ENCODE measurements at regions not wholly inside any gene's neighbourhood (a gene's known extent, or its start where the extent isn't known, plus 50 kb on each side); places are given as distances from the start of the nearest gene placed in this dataset.

DNA sequence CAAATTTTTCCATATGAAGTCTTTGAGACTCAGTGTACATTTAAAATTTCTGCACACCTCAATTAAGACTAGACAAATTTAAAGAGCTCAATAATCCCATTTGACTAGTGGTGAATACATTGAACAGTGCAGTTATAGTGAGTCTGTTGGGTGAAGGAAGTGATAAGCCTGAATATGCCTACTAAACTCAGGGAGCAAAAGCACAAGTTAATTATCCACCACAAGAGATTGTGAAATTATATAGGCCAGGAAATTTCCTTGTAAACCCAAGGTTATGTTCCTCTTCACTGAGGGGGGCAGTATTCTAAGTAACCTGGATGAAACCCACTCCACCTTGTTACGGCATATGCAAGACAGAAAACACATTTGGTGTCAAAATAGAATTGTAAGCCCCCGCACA lies 612.9 kb upstream of the DAB2 start:
- ATAC-seq, result no peak
- no peak for DNase-seq

DNA sequence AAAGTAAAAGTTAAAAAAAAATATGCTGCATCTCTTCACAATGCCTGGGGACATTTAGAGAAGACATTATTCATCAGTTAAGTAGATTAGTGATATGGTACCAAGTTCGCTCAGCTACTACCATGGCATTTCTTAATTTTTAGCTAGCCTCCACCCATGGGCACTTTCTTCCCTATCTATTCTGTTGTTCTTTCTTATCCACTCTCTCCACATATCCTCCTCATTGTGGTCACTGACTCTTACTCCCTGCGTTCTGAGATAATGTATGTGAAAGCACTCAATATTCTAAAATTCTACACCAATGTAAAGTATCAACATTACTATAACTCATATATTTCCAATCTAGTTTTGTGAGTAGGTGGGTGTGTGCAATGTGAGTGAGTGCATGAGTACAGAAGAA lies 609.7 kb upstream of the DAB2 start:
- DNase-seq, result no peak

DNA sequence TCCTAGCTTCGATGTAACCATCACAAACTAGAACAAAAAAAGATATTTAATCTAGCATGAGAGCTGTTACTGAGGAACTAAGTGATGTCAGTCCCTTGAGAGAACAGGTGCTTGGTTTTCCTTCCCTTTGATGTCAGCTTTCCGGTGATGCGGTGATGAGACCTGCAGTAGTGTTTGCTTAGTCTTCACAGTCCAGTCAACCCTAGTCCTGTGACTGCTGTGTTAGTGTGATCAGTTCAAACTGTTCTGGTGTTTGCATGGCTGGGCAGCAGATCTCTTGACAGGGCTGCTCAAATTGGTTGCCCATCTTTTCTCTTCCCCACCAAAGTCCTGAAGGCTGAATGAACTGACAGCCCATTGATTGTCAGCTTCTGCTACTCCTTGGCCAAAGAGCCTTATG lies 608.6 kb upstream of the DAB2 start:
- DNase-seq (peak; percentile 7), ATAC-seq (peak; percentile 55)

More for the DNA sequence above, 609.7 kb upstream of the DAB2 start:
- ATAC-seq, result no peak

DNA sequence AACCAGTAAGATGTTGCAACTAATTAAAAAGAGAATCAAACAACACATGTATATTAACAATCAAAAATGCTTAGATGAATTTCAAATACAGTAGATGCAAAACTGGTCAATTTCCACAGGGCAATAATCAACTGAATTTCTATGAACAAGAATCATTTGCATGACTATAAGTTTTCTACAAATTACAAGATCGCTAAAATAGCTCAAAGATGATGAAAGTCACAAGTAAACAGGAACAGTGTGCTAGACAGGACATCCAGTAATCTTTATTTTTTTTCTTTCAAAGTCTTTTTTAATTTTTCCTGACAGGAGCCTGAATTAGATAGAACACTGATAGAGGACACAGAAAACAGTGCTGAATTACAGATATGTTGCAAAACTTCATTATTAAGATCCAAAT lies 608.2 kb upstream of the DAB2 start:
- DNase-seq, result no peak
- no peak for ATAC-seq

DNA sequence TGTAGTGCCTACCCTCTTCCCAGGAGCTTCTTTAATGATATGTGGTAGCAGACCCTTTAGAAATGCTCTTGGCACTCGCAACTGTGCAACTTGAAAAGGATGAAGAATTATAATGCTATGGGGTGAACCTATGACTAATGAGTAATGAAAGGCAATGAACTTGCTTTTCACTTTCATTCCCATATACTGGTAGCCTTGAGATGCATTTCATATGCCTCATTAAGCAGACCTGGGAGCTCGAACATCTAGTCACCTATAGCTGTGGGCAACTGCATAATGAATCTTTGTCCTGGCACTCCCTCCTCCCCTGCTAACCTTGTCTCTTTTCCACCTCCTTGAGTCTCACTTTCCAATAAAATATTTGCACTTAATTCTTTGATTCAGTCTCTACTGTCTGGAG lies 605.9 kb upstream of the DAB2 start:
- no peak for ATAC-seq
- DNase-seq, result no peak

DNA sequence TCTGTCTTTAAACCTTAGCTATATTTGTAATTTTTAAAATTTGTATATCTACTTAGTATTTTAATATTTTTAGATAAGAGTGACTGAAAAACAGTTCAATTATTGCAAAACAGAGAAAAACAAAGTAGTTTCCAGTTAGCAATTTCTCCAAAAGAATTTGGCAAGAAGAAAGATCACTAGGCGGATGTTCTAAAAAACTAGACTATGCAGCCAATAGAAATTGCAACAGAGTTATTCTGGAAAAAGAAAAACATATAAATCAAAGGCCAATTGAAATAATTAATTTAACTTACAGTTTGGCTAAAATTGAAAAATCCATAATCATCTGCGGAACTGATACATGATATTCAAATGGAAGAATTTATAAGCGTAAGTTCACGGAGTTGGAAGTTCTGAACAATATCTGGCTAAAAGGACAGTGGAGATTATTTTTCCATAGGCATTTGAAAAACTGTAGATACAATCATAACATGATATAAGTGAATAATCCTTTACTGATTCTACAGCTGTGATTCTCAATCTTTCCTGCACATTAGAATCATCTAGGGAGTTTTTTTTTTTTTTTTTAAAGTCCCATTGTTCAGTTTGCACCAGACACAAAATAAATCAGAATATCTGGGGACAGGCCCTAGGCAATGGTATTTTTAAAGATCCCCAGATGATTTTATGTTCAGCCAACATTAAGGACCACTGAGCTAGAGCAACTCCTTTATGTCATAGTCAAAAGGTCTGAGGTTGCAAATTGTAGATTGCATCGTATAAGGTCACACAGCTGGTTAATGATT lies 605.1 kb upstream of the DAB2 start:
- DNase-seq, result no peak

DNA sequence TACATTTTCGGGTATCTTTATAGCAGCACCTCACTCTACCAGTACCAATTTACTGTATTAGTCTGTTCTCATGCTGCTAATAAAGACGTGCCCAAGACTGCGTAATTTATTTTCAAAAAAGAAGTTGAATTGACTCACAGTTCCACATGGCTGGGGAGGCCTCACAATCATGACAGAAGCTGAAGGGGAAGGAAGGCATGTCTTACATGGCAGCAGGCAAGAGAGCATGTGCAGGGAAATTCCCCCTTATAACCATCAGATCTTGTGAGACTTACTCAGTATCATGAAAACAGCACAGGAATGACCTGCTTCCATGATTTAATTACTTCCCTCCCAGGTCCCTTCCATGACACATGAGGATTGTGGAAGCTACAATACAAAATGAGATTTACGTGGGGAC lies 602.6 kb upstream of the DAB2 start:
- ATAC-seq, result no peak
- no peak for DNase-seq

More for the DNA sequence above, 605.1 kb upstream of the DAB2 start:
- no peak for ATAC-seq

DNA sequence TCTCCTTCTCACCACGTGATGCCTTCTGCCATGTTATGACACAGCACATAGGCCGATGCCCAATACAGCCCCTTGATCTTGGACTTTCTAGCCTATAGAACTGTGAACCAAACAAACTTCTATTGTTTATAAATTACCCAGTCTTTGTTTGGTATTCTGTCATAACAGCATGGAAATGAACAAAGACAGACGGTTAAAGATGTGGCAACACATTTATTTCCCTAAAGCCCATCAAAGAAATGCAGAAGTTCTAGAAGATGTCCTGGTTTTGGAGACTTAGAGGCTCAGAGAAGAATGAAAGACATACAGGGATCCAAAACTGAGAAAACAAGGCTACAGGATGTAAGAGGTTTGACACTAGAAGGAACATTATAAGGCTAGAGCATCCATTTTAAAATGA lies 600.8 kb upstream of the DAB2 start:
- ATAC-seq, result no peak
- no peak for DNase-seq

DNA sequence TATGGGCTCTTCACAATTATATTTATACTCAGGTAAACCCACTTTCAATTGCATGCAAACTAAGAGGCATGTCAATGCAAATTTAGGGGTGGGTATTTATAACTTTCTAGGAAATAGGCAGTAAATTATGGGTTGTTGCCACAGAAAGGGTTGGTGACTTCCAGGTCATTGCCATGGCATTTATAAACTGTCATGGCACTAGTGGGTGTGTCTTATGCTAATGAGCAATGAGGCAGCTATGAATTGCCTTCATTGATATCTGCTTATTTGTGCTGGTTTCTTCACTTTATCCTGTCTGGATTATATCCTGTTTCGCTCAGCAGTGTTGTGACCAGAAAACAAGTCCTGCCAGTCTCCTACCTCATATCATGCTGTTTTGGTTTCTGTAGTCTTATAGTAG lies 597.3 kb upstream of the DAB2 start:
- ATAC-seq, result no peak
- DNase-seq, result no peak

DNA sequence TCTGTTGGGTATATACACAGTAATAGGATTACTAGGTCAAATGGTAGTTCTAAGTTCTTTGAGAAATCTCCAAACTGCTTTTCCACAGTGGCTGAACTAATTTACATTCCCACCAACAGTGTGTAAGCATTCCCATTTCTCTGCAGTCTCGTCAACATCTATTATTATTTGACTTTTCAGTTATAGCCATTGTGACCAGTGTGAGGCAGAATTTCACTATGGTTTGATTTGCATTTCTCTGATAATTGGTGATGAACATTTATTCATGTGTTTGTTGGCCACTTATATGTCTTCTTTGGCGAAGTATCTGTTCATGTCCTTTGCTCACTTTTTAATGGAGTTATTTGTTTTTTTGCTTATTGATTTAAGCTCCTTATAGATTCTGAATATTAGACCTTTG lies 596.2 kb upstream of the DAB2 start:
- DNase-seq, result no peak
- ATAC-seq, result no peak

DNA sequence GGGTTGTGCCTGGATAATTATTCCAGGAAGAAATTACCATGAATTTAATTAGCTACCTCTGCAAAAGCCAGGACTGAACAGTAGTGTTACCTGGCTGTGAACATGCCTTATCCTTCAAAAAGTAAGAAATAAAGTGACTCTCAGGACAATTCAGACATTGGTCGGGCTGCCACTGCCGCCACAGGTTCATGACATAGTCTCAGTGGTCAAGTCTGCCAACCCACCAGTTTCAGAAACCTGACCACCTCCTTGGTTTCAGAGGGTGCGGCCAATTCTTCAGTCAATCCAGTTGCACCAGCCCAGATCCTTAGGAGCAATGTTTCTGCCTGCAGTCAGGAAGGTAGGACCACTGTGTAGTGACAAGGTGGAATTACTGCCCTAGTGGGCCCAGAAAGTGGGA lies 593.1 kb upstream of the DAB2 start:
- ATAC-seq, result no peak
- DNase-seq, result no peak

DNA sequence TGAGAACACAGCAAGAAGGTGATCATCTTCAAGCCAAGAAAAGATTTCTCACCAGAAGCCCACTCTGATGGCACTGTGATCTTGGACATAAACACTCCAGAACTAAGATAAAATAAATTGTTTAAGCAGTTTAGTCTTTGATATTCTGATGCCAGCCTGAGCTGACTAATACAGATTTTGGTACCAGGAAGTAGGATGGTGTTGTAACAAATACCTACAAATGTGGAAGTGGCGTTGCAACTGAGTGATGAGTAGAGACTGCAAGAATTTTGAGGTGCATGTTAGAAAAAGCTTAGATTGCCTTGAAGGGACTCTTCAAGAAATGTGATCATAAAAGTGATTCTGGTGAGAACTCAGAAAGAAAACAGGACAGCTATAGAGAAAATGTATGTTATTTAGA lies 592.4 kb upstream of the DAB2 start:
- DNase-seq (no peak), ATAC-seq (no peak)

DNA sequence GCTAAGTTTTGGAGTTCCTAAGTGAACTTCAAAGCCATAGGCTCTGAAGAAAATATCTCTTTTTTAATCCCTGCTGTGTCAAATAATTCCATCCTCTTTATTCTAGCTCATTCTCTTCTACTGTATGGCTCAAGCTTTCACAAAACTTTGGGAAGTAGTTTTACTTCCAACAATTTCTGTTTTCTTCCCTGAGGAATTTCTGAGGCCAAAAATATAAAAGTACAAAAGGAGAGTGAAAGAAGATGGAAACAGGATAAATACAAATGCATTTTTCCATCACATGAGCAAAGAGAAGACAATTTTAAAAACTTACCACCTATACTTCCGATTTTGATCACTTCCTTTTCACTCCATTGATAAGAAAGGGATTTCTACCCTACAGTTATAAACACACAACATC lies 585.7 kb upstream of the DAB2 start:
- DNase-seq (no peak), ATAC-seq (no peak)

DNA sequence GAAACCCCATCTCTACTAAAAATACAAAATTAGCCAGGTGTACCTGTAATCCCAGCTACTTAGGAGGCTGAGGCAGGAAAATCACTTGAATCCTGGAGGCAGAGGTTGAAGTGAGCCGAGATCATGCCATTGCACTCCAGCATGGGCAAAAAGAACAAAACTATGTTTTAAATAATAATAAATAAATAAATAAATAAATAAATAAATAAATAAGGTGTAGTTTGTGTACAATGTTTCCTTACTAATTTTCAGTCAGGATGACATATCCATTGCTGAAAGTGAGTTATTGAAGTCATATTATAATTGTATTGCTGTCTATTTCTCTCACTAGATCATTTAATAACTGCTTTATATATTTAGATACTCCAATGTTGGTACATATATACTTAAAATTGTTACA lies 581.5 kb upstream of the DAB2 start:
- no peak for DNase-seq

DNA sequence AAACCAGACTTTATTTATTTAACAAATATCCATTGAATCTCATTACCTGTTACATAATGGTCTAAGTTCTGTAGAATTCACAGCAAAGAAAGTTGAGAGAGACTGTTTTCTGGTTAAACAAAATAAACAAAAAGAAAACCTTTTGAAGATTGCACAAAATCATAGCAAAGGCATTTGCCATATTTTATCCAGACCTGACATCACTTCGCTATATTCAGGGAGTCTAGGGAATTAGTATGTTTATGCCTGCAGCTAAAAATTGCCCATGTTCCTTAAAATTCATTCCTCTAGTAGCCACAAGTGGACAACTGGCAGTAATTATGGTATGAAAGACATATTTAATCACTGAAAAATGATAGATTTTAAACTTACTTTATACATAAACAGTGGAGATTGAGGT lies 577.0 kb upstream of the DAB2 start:
- DNase-seq (no peak), ATAC-seq (no peak)

More for the DNA sequence above, 581.5 kb upstream of the DAB2 start:
- no peak for ATAC-seq

DNA sequence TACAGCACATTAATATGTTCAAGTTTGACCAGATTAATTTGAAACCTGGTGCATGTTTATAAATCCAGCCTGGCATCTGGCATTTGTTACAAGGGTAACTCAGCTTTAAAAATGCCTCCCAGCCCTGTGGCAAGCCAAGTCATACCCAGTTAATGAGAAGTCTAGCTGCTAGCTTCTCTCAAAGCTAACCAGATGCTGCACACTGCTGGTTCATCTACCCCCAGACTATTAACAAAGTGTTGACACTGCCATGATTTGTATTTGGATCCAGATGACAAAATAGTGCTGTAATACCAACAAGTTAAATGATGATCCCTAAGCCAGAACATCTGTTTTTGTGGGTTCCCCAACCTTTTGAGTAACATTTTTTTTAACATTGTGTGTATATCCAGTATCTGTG lies 573.7 kb upstream of the DAB2 start:
- no peak for DNase-seq
- no peak for ATAC-seq

DNA sequence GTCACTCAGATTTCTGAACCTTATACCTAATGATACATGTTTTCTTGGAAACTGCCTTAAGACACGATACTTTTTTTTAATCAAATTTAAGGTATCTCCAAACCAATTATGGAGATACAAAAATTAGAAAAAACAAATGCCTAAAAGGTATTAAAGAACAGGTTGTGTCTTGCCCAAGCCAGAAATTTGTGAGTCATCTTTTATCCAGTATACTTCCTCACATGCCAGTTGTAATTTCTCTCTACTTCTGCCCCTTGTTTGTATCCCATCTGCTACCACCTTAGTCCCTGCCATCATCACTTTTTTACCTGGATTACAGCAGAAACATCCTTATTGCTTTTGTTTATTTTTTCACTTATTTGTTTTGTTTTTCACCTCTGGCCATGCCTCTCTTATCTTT lies 571.2 kb upstream of the DAB2 start:
- no peak for DNase-seq
- ATAC-seq, result no peak

DNA sequence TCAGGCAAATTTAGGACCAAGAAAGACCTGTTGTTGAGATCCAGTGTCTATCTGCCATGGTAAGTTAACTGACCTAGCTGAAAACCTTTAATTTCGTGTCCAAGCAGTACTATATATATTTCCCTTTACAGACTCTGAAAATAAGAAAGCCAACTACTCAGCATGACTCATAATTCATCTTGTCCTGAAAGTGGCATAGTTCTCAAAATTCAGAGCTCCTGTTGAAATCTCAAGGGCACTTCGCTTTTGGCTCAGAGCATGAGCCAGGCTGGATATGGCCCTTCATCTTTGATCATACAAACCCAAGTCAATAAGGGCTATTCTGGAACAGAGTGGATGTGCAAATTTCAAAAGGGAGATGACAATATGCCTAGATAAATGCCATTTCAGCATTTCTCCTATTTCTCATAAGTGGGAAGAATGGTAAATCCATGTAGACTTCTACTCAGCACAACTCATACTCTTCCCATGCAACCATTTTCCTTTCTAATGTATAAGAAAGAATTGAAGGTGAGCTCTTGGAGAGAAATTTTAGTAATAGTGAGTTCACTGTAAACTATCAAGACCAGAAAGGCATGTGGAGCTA lies 567.9 kb upstream of the DAB2 start:
- ATAC-seq (no peak), DNase-seq (no peak)

DNA sequence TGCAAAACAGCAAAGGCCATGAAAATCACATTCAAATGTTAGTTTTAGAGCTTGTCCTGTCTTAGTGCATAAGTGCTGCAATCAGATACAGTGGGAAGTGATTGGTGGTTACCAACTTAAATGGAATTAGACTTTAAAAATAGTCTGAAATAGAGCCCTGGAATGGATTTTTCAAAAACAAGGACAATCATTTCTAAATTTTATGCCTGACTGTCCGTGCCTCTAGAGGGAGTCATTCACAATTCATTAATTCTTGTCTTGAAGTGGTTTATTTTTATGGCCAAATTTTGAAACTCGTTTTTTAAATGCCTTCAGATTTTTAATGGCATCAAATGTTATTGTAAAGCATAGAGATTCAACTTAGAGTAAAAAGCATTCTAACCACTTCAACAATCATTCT lies 561.8 kb upstream of the DAB2 start:
- no peak for DNase-seq
- no peak for ATAC-seq

DNA sequence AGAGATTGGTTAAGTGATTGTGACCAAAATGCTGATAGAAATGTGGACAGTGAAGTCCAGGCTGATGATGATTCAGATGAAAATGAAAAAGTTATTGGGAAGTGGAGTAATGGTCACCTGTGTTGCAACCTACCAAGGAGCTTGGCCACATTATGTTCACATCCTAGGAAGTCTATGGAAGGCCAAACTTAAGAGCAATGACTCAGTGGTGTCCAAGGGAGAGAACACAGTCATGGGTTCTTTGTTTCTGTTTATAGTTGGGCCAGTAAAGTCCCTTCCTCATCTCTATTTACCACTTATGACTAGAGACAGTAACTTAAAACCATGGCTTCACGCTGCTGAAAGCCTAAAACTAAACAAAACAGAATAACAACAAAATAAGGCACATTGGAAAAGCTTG lies 555.3 kb upstream of the DAB2 start:
- ATAC-seq (no peak), DNase-seq (no peak)

DNA sequence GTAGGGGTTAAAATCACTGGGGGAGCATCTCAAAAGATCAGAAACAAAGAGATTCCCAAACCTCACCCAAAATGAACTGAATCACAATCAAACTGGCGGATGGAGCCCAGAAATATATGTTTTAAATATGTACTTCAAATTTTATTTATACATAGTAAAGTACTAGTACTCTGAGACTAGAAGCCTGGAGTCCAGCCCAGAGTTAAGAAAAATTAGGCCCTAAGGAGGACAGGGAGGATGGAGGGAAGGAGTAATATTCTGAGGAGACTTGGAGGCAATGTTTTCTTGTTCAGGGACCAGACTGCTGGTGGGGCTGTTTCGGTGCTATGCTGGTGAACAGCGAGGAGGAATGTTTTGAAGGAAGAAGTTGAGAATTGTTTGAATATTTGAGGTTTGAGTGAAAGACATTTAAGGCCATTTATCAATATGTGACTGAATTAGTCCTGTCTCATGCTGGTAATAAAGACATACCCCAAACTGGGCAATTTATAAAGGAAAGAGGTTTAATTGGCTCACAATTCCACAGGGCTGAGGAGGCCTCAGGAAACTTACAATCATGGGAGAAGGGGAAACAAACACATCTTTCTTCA lies 552.4 kb upstream of the DAB2 start:
- DNase-seq (no peak), ATAC-seq (no peak)

DNA sequence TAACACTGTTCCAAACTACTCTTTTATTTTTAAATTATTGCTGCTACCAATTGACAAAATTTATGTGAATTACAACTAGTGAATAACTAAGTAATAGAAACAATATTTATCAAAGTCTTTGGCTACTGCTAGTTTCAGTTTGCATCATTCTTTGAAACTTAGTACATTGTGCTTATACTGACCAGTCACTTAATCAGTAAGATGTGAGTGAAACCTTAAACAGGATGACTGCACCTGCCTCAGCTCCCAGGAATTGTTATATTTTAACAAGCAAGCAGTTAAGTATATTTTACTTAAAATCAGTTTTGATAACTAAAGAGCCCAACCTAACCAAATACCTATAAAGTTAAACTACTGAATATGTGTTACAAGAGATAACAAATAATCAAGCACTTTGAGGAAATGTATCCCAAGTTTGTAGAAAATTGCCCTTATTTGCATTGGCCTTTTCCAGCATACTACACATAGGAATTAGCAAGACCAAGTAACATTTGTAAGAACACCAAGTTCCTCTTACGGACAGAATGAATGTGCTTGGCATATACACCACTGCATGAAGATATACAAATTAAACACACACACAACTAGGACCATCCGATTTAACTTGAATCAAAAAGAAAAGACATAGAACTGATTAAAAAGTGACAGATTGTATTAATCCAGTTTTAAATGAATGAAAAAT lies 545.5 kb upstream of the DAB2 start:
- no peak for ATAC-seq
- no peak for DNase-seq

DNA sequence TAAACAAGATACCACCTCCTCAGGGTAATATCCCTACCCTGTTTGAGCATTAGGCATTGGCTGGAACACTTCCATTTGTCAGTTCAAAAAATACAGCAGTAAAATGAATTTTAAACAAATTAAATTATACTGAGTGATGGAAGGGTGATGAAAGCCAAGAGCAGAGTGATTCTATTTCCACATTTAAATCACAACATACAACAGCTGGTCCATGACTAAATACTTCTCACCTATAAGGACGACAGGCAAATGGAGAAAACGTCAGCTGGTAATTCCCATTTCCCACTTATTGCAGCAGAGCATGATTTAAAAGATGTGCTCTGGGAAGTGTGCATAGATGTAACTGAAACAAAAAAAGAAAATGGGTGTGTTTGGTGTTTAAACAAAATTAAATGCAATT lies 543.6 kb upstream of the DAB2 start:
- no peak for ATAC-seq
- DNase-seq, result no peak
